ENCODE measurements at regions not wholly inside any gene's neighbourhood (a gene's known extent, or its start where the extent isn't known, plus 50 kb on each side); places are given as distances from the start of the nearest gene placed in this dataset.

GRCh38 chr2:138235041-138235440 is 266.5 kb upstream of the SPOPL start:
- Mint-ChIP-seq H3K36me3 (ENCODE audit: insufficient read depth) (no peaks in the 10 kb centered on the region), H3K4me3 (ENCODE audit: low read depth) (no peak overlapping the region), H3K4me1 (ENCODE audit: low read depth) (no peaks in the 10 kb centered on the region), H3K27ac (no peak overlapping the region), H3K27me3 (no peaks in the 10 kb centered on the region), H3K9me3 (ENCODE audit: low read depth) (no peaks in the 10 kb centered on the region)
- TF ChIP-seq CTCF (IDR thresholded peaks at IDR 0.05; ENCODE audit: unreplicated experiment) = no peak
- DNase-seq (ENCODE audit: low spot score, unreplicated experiment) = no peak

GRCh38 chr2:138236142-138236541 is 265.4 kb upstream of the SPOPL start:
- no peaks in the 10 kb centered on the region for H3K27me3 Mint-ChIP-seq
- no peak for DNase-seq (ENCODE audit: low spot score, unreplicated experiment)

GRCh38 chr2:138237667-138238384 is 263.7 kb upstream of the SPOPL start:
- no peaks in the 10 kb centered on the region for H3K4me1 Mint-ChIP-seq (ENCODE audit: low read depth)
- no peak for TF ChIP-seq CTCF (IDR thresholded peaks at IDR 0.05; ENCODE audit: unreplicated experiment)
- no peak for DNase-seq (ENCODE audit: low spot score, unreplicated experiment)
- H3K27me3 Mint-ChIP-seq = no peaks in the 10 kb centered on the region
- H3K36me3 Mint-ChIP-seq (ENCODE audit: insufficient read depth) = no peaks in the 10 kb centered on the region
- H3K27ac Mint-ChIP-seq = no peak overlapping the region
- H3K9me3 Mint-ChIP-seq (ENCODE audit: low read depth) = no peaks in the 10 kb centered on the region
- no peak overlapping the region for H3K4me3 Mint-ChIP-seq (ENCODE audit: low read depth)

More at GRCh38 chr2:138236142-138236541, 265.4 kb upstream of the SPOPL start:
- TF ChIP-seq CTCF (IDR thresholded peaks at IDR 0.05; ENCODE audit: unreplicated experiment) = no peak
- no peak overlapping the region for H3K4me3 Mint-ChIP-seq (ENCODE audit: low read depth)
- H3K9me3 Mint-ChIP-seq (ENCODE audit: low read depth) = no peaks in the 10 kb centered on the region
- no peak overlapping the region for H3K27ac Mint-ChIP-seq
- H3K4me1 Mint-ChIP-seq (ENCODE audit: low read depth) = no peaks in the 10 kb centered on the region
- H3K36me3 Mint-ChIP-seq (ENCODE audit: insufficient read depth) = no peaks in the 10 kb centered on the region

- Mint-ChIP-seq H3K9me3 (ENCODE audit: low read depth) (no peaks in the 10 kb centered on the region), H3K27me3 (no peaks in the 10 kb centered on the region), H3K27ac (no peak overlapping the region), H3K36me3 (ENCODE audit: insufficient read depth) (no peaks in the 10 kb centered on the region), H3K4me3 (ENCODE audit: low read depth) (no peak overlapping the region), H3K4me1 (ENCODE audit: low read depth) (peaks cover 6% of the 10 kb centered on the region)
- DNase-seq (ENCODE audit: low spot score, unreplicated experiment) = no peak
- TF ChIP-seq CTCF (IDR thresholded peaks at IDR 0.05; ENCODE audit: unreplicated experiment) = no peak
Measured at GRCh38 chr2:138238908-138239307, 262.7 kb upstream of the SPOPL start.

GRCh38 chr2:138239902-138240491 is 261.6 kb upstream of the SPOPL start:
- Mint-ChIP-seq H3K27ac (no peak overlapping the region), H3K4me3 (ENCODE audit: low read depth) (no peak overlapping the region), H3K27me3 (no peaks in the 10 kb centered on the region), H3K4me1 (ENCODE audit: low read depth) (peaks cover 16% of the 10 kb centered on the region), H3K9me3 (ENCODE audit: low read depth) (peaks cover 4% of the 10 kb centered on the region), H3K36me3 (ENCODE audit: insufficient read depth) (no peaks in the 10 kb centered on the region)
- no peak for DNase-seq (ENCODE audit: low spot score, unreplicated experiment)
- TF ChIP-seq CTCF (IDR thresholded peaks at IDR 0.05; ENCODE audit: unreplicated experiment) = no peak
